NT2/D1 (cell line): ENCODE measurements at regions not wholly inside any gene's neighbourhood (a gene's known extent, or its start where the extent isn't known, plus 50 kb on each side); places are given as distances from the start of the nearest gene placed in this dataset.

Source experiments
- DNase-seq: peaks from one replicate; pipeline ENCODE4 v3.0.0-alpha.2; 2011; ENCODE audit warnings: low read depth, low spot score
- H3K27me3 ChIP-seq: 2 replicates; pipeline ENCODE4 v1.6.0; 2011; ENCODE audit warnings: mild to moderate bottlenecking; ENCODE audit not compliant: insufficient read length, insufficient read depth
- H3K36me3 ChIP-seq: 2 replicates; pipeline ENCODE4 v1.6.1; 2011; ENCODE audit warnings: mild to moderate bottlenecking, low read length, mixed read lengths; ENCODE audit not compliant: insufficient read depth, insufficient read length
- H3K4me1 ChIP-seq: 2 replicates; pipeline ENCODE4 v1.5.1; 2011; ENCODE audit not compliant: insufficient read depth, insufficient read length
- H3K4me3 ChIP-seq: 2 replicates; pipeline ENCODE4 v1.5.1; 2011; ENCODE audit warnings: low read depth; ENCODE audit not compliant: insufficient read length
- H3K9ac ChIP-seq: 2 replicates; pipeline ENCODE4 v1.6.0; 2011; ENCODE audit warnings: low read depth; ENCODE audit not compliant: insufficient read length
- H3K9me3 ChIP-seq: 2 replicates; pipeline ENCODE4 v1.5.1; 2011; ENCODE audit warnings: mild to moderate bottlenecking, low read length; ENCODE audit not compliant: insufficient read depth
- SUZ12 ChIP-seq: IDR thresholded peaks from 2 replicates; pipeline ENCODE4 v1.6.1; 2011; ENCODE audit not compliant: insufficient read length, insufficient read depth; ENCODE audit errors: extremely low read depth
- YY1 ChIP-seq: IDR thresholded peaks from 2 replicates; pipeline ENCODE4 v1.6.1; 2011; ENCODE audit not compliant: insufficient read length, insufficient read depth
- ZNF274 ChIP-seq: IDR thresholded peaks from 2 replicates; pipeline ENCODE4 v1.6.1; 2011; ENCODE audit warnings: mild to moderate bottlenecking, low read depth, low read length

DNA sequence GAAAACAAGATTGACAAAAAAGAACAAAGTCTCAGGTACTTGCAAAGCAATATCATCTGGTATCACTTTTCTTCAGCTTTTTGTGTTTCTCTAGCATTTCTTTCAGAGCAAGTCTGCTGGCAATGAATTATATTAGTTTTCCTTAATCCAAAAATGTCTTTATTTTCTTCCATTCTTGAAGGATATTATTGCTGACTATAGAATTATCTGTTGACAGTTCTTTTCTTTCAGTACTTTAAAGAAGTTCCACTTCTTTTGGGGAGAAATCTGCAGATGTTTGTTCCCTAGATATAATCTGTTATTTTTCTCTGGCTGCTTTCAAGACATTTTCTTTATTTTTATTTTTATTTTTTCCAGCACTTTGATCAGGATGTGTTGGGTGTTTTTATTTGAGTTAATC lies 161.8 kb upstream of the SPRED2 start:
- no peak overlapping the region for H3K4me3 ChIP-seq
- DNase-seq = no peak
- no peaks in the 10 kb centered on the region for H3K27me3 ChIP-seq
- no peak overlapping the region for H3K9ac ChIP-seq
- no peaks in the 10 kb centered on the region for H3K9me3 ChIP-seq
- no peaks in the 10 kb centered on the region for H3K36me3 ChIP-seq
- H3K4me1 ChIP-seq = no peaks in the 10 kb centered on the region
- no peak for TF ChIP-seq ZNF274
- TF ChIP-seq SUZ12 = no peak
- TF ChIP-seq YY1 = no peak

- H3K9ac ChIP-seq = no peak overlapping the region
- H3K4me1 ChIP-seq = no peaks in the 10 kb centered on the region
- no peaks in the 10 kb centered on the region for H3K9me3 ChIP-seq
- H3K27me3 ChIP-seq = no peaks in the 10 kb centered on the region
- TF ChIP-seq ZNF274 (no peak), SUZ12 (no peak), YY1 (no peak)
- no peak overlapping the region for H3K4me3 ChIP-seq
- no peaks in the 10 kb centered on the region for H3K36me3 ChIP-seq
- DNase-seq = no peak
Measured at GRCh38 chr2:65589667-65590066, 157.3 kb upstream of the SPRED2 start.

GRCh38 chr2:65587779-65588178 lies 155.4 kb upstream of the SPRED2 start:
- Histone ChIP-seq H3K9me3 (no peaks in the 10 kb centered on the region), H3K36me3 (no peaks in the 10 kb centered on the region), H3K9ac (no peak overlapping the region), H3K27me3 (no peaks in the 10 kb centered on the region), H3K4me3 (no peak overlapping the region), H3K4me1 (no peaks in the 10 kb centered on the region)
- TF ChIP-seq SUZ12 = no peak
- no peak for TF ChIP-seq YY1
- TF ChIP-seq ZNF274 = no peak
- no peak for DNase-seq

- Histone ChIP-seq H3K9ac (no peak overlapping the region), H3K36me3 (no peaks in the 10 kb centered on the region), H3K4me1 (no peaks in the 10 kb centered on the region), H3K27me3 (no peaks in the 10 kb centered on the region), H3K4me3 (no peak overlapping the region), H3K9me3 (no peaks in the 10 kb centered on the region)
- TF ChIP-seq SUZ12 = no peak
- TF ChIP-seq YY1 = no peak
- no peak for TF ChIP-seq ZNF274
- no peak for DNase-seq
Measured at GRCh38 chr2:65586516-65586915, 154.1 kb upstream of the SPRED2 start.

GRCh38 chr2:65583061-65583460 lies 150.7 kb upstream of the SPRED2 start:
- TF ChIP-seq YY1 (no peak), SUZ12 (no peak), ZNF274 (no peak)
- H3K4me3 ChIP-seq = no peak overlapping the region
- no peaks in the 10 kb centered on the region; the same call in 1 of the 2 replicates for H3K9me3 ChIP-seq
- no peak overlapping the region for H3K9ac ChIP-seq
- no peaks in the 10 kb centered on the region for H3K4me1 ChIP-seq
- DNase-seq = no peak
- no peaks in the 10 kb centered on the region for H3K36me3 ChIP-seq
- H3K27me3 ChIP-seq = no peaks in the 10 kb centered on the region

DNA sequence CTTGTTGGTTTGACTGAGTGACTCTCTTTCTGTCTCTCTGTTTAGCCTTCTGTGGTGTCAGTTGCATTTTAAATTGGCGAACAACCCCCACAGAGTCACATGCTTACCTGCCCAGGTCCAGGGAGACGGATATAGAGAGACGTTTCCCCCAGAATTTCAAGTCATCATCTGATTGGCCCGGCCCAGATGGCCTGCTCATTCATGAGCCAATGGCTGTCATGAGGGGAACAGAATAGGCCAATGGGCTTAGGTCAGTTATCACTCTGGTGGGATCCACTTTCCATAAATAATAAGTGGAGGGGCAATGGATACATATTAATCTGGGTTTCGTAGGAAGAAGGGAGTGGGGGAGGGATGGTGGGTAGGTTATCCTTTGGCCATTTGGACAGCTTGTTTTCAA lies 150.0 kb upstream of the SPRED2 start:
- Histone ChIP-seq H3K9me3 (no peaks in the 10 kb centered on the region; the same call in 1 of the 2 replicates), H3K27me3 (no peaks in the 10 kb centered on the region), H3K9ac (no peak overlapping the region), H3K4me1 (no peaks in the 10 kb centered on the region), H3K36me3 (no peaks in the 10 kb centered on the region), H3K4me3 (no peak overlapping the region)
- TF ChIP-seq SUZ12 (no peak), ZNF274 (no peak), YY1 (no peak)
- DNase-seq = no peak

DNA sequence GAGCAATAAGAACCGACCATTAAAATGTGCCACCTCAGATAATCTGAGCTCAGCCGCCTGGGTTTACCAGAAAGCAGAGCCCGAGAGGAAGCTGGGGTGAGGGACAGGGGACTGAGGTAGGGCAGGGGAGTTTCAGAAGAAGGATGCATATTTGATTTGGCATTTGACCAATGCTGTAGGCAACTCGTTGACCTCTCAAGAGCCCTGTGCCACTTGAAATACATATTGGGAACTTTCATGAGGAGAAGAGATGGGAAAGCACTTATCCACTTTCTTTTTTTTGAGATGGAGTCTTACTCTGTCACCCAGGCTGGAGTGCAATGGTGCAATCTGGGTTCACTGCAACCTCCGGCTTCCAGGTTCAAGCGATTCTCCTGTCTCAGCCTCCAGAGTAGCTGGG lies 148.4 kb upstream of the SPRED2 start:
- no peak for DNase-seq
- H3K27me3 ChIP-seq = no peaks in the 10 kb centered on the region
- H3K9me3 ChIP-seq = no peaks in the 10 kb centered on the region; the same call in 1 of the 2 replicates
- no peak overlapping the region for H3K9ac ChIP-seq
- no peaks in the 10 kb centered on the region for H3K36me3 ChIP-seq
- no peaks in the 10 kb centered on the region for H3K4me1 ChIP-seq
- no peak overlapping the region for H3K4me3 ChIP-seq
- TF ChIP-seq ZNF274 (no peak), SUZ12 (no peak), YY1 (no peak)
